GM21529 (cell line): ENCODE measurements at regions not wholly inside any gene's neighbourhood (a gene's known extent, or its start where the extent isn't known, plus 50 kb on each side); places are given as distances from the start of the nearest gene placed in this dataset.
"Not testable (repeated sequence)": the region's sequence is repeated elsewhere in the genome, so short reads cannot be mapped to it uniquely, and the experiment has no call there.

Experiments used
- ATAC-seq: cut with Tn5 transposase; IDR thresholded peaks from one replicate; pipeline ENCODE4 v1.9.1; 2021; ENCODE audit not compliant: unreplicated experiment

DNA sequence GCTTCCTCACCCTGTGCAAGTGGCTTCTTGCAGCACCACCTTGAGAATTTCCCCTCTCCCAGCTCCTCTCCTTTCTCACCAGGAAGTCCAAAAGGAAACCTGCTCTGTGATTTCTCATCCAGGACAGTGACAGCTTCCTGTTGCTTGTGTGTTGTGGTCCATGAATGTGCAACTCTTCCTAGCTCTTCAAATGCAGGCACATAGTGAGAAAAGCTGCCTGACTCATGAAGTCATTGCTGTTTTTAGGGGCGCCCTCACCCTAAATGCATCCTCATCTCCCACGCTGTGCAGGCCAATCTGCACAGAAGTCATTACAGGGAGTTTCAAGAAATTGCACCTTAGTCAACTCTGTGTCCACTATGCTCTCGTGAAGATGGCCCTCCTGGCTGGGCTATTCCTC is 112.9 kb upstream of the IGLL5 start:
- not testable (repeated sequence) for ATAC-seq

DNA sequence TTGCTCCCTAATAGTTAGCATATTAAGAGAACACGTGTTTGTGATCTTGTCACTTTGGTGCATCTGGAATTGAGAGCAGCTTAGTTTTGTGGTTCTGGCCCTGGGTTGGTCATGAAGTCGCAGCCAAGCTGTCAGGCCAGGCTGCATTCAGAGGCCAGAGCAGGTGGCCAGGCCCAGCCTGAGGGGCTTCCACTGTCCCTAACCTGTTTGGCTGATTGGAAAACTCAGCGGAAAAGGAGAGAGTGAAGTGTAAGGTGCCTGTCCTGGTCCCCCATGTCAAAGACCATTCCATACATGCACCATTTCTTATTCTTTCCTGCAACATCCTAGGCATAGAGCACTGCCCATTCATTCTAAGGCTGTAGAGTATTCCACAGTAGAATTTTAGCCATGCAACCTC is 111.5 kb upstream of the IGLL5 start:
- no peak for ATAC-seq

- ATAC-seq: no peak
These were observed 108.4 kb upstream of the IGLL5 start for GRCh38 chr22:22779213-22779612.

DNA sequence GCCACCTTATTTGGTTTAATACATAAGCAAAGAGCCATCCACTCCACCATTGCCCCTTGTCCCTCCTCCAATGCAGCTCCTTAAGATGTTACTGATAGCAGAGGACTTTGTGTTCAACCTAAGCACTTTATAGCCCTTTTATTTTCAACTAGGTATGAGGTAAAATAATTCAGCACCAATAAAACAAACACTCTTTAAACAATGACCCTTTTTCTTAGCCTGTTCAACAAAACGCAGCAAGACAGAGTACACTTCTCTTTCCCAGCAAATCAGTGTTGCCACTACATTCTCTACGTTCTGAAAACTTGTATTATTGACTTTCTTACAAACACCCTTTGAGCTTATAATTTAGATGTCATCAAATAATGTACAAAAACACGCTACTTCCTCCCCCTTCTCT is 104.0 kb upstream of the IGLL5 start:
- ATAC-seq: no peak

- ATAC-seq: no peak
These were observed 103.2 kb upstream of the IGLL5 start for GRCh38 chr22:22784249-22785039.

DNA sequence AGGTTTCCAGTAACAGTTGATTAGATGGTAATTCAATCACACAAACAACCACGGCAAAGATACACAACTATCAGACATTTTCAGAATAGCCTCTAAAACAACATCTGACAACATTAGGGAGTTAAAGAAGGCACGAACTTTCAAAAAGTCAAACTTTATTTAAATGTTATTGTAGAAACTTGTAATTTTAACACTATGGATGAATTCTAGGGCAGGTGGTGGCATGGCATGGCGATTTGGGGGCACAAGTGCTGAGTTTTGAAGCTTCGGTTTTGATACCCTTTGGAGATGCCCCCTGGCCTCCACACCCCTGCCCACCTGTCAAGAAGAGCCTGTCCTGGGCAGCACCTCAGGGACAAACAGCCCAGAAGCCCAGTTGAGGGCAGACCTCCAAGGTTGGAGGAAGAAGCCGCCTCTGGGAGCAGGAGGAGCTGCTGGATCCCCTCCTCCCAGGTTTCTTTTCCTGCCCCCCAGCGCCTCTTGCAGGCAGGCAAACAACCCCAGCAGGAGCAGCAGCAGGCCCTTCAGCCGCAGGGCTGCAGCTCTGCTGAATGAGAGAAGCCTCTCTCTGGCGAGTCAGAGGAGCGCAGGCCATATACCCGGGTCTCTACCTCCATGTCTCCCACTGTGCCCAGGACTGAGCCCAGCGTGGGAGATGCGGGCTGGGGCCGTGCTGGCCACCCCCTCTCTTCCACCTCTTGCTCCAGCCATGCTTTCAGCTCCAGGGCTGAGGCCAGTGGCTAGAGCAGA is 102.1 kb upstream of the IGLL5 start:
- no peak for ATAC-seq

DNA sequence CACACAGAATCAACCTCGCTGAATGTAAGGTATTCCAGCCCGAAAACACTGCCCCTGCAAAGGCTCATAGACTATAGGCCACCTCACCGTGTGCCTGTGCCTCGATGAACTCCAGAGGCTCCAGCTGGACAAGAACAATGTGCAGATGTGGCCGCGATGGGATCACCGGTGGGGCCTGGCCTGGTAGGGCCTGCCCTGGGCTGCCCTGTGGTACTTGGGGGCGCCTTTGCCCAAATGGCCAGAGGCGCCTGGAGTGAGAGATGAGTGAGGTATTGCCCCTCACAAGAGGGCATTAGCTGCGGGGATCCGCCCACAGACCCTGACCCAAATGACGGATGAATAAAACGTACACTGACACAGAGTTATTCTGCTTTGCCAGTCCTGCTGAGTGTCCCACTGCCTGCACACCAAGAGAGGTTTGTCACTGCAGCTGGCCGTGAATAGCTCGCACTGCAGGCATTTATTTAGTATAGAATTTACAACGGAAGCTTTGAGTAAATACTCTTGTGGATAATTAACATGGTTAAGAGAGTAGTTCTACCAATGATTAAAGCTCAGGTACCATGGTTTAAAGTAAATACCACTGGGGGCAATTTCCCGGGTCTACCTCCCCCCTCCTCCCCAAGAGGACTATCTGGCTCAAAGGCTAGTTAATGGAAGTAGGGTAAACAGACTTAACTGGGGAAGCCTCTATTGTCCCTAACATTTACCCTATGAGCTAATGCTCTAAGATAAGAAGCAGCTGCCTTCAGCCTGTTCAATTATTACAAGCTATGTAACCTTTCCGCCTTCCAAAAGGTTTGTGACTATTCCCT is 101.1 kb upstream of the IGLL5 start:
- ATAC-seq: no peak

DNA sequence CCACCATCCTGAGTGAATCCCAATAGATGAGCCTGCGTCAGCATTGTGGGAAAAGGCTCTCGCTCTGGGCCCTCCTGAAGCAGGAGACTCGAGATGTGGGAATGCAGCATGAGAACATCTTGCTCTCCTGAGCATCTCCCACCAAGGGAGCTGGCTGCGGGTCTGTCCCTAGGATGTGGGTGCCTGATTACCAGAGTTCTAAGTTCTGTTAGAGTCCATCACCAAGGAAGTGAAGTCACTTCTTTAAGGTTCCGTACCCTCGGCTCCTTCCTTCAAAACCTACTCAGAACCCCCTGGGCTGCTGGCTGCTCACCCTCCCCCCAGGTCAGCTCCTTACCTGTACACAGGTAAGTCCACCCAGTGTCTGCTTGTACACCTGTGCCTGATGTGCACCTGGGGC is 100.5 kb upstream of the IGLL5 start:
- no peak for ATAC-seq

GRCh38 chr22:22787786-22788459 is 99.7 kb upstream of the IGLL5 start:
- ATAC-seq: no peak

DNA sequence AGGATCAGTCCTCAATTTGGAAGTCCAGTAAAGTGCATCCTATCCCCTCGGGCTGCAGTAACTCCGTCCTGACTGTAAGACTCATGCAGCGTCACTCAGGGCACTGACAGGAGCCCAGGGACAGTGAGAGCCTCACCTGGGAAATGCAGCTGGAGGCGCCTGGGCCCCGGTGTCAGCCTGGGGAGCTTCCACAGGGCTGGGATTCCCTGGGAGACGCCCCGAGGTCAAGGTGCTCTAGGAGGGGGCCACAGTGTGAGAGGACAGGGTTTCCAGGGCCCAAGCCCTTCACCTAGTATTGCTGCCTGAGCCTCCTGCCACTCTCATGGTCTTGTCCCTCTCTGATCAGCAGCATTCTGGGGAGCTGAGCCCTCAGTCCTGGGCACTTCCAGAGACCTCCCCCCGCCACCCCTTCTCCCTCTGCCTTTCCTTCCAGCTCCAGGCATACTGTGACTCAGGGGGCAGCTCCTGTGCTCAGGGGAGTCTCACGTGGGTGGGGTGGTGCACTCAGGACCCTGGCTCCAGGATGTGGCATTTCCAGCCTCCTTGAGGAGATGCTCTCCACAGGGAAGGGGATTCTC is 99.1 kb upstream of the IGLL5 start:
- ATAC-seq: no peak

DNA sequence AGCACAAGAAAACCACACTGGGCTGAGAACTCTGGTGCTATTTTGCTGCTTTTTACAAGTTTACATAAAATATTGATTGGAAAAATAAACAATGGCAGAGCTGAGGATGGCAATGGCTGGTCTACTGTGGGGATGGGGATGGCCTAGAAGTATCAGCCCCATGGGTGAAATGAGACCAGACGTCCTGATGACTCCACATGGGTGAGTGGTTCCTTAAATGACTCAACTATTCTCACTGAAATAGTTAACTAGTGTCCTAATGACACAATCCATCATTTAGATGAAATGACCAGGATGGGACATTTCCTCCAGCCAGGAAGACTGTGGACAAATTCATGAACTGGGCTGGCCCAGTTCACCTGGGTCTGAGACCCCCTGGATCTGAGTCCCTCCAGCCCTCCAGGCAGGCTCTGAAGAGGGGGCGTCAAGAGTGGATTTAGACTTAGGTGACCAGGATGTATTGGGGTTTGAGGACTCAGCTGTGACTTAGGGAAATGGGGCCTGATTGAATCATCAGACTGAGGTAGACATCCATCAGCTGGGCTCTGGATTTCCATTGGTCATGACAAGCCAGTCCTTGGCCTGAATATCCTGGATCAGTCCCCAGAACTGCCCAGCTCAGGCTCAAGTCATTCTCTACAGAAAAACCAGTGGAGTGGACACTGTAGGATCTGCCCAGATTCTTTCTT is 98.2 kb upstream of the IGLL5 start:
- no peak for ATAC-seq

DNA sequence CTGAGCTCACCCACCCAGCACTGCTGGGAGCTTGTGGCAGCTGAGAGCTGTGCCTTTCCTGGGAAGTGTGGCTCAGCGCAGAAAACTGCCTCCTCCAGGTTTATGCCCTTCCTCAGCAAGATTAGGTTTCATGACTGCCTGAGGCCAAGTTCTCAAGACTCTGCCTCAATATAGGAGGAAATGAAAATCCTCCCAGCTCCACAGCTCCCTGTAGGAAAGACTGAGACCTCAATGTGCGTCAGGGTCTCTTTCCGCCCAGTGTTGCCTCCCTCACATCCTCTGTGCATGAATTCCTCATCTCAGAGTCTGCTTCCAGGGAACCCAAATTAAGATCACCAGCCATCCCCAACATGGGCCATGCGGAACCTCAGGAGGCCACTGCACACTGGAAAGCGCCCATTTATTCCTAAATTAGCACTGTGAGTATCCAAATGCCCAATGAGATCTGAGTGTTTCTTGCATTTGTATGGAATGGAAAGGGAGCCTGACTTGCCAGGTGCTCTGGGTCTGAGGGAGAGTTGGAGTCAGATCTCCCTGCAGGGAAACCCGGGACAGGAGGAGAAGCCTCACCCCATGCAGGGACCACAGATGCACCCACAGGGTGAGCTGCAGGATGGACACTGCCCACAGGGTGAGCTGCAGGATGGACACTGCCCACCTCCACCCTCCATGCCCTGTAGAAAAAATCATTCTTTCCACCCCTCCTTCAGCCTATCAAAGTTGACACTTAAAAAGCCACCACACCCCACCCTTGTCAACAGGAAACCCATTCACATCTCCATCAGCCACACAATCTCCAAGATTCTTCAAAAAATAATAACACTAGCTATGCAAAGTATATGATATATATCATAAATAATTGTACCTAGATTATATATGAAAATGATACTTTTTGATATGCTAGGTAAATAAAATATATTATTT is 97.4 kb upstream of the IGLL5 start:
- ATAC-seq: no peak

- ATAC-seq: no peak
These were observed 96.0 kb upstream of the IGLL5 start for GRCh38 chr22:22791438-22792181.

GRCh38 chr22:22792205-22792786 is 95.3 kb upstream of the IGLL5 start:
- not testable (repeated sequence) for ATAC-seq

- ATAC-seq: not testable (repeated sequence)
These were observed 92.0 kb upstream of the IGLL5 start for GRCh38 chr22:22795639-22796038.

DNA sequence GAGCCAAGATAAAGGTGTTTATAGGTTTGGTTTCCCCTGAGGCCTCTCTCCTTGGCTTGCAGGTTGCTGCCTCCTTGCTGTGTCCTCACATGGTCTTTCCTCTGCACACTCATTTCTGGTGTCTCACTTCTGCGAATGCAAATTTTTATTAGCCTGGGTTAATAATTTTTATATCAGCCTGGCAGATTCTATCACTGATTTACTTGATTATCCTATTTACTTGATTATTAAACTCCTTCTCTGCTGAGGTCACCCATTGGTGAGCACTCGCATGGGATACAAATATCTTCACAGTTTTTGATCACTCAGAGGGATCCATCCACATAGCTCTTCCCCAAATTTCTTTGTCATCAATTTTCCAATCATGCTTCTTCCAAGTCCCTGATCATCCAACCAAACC is 90.9 kb upstream of the IGLL5 start:
- ATAC-seq: no peak

DNA sequence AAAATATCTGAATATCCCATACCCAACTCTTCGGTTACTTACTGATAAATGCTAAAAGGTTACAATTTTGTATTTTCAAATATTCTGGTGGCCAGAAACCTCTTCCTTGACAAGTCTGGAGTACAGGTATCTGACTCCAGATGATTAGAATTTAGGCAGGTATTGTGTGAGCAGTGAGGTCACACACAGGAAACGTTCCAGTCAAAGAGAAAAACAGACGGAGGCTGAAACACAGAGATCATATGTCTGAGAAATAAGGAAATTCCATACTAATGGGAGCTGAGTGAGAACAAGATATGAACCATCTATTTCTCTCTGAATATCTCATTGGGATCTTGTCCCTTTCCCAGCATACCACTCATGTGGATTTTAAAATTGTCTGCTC is 89.4 kb upstream of the IGLL5 start:
- no peak for ATAC-seq

DNA sequence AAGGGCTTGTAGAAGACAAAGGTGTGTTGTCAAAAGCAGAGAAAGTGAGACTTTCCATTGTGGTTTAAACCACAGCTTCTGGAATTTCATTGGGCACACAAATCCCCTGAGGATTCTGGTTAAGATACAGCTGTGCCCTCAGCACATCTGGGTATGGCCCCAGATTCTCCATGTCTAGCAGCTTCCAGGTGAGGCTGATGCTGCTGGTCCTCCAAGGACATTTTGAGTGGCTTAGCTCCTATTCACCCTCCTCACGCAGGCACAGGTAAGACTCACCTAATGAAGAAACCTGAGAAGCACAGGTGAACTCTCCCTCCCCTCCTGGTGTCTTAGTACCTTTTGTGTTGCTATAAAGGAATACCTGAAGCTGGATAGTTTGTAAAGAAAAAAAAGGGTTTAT is 88.9 kb upstream of the IGLL5 start:
- ATAC-seq: no peak
